H9 (cell line): ENCODE measurements at regions not wholly inside any gene's neighbourhood (a gene's known extent, or its start where the extent isn't known, plus 50 kb on each side); places are given as distances from the start of the nearest gene placed in this dataset.

Experiments used
- DNase-seq: peaks from one replicate; pipeline ENCODE4 v3.0.0-alpha.2; 2017
- H2AFZ ChIP-seq: one replicate; pipeline ENCODE4 v1.6.1; 2013; ENCODE audit warnings: mild to moderate bottlenecking, low read length, control low read depth, moderate library complexity
- H2AK5ac ChIP-seq: 2 replicates; pipeline ENCODE4 v1.6.1; 2013; ENCODE audit warnings: low read length, control low read depth, mixed read lengths; ENCODE audit not compliant: insufficient read length
- H2BK120ac ChIP-seq: one replicate; pipeline ENCODE4 v1.6.1; 2013; ENCODE audit warnings: low read depth, mild to moderate bottlenecking, low read length, control low read depth, inconsistent platforms; ENCODE audit not compliant: poor library complexity, severe bottlenecking
- H2BK12ac ChIP-seq: 2 replicates; pipeline ENCODE4 v1.6.1; 2013; ENCODE audit warnings: low read length, control low read depth, mixed read lengths, low read depth; ENCODE audit not compliant: insufficient read length
- H2BK15ac ChIP-seq: 2 replicates; pipeline ENCODE4 v1.6.1; 2013; ENCODE audit warnings: low read depth, low read length, control low read depth
- H2BK20ac ChIP-seq: one replicate; pipeline ENCODE4 v1.6.1; 2013; ENCODE audit warnings: low read depth, mild to moderate bottlenecking, low read length, control low read depth, inconsistent platforms; ENCODE audit not compliant: poor library complexity, severe bottlenecking
- H2BK5ac ChIP-seq: 2 replicates; pipeline ENCODE4 v1.6.1; 2013; ENCODE audit warnings: low read length, control low read depth, mixed read lengths; ENCODE audit not compliant: insufficient read length
- H3K14ac ChIP-seq: 2 replicates; pipeline ENCODE4 v1.6.1; 2013; ENCODE audit warnings: low read length, control low read depth; ENCODE audit not compliant: insufficient read depth
- H3K18ac ChIP-seq: 2 replicates; pipeline ENCODE4 v1.6.1; 2013; ENCODE audit warnings: low read depth, mild to moderate bottlenecking, mixed read lengths, low read length, control low read depth; ENCODE audit not compliant: insufficient read length
- H3K23ac ChIP-seq: 2 replicates; pipeline ENCODE4 v1.6.1; 2013; ENCODE audit warnings: low read length, control low read depth, mixed read lengths, low read depth; ENCODE audit not compliant: insufficient read length
- H3K23me2 ChIP-seq: 2 replicates; pipeline ENCODE4 v1.6.1; 2013; ENCODE audit warnings: low read depth, mild to moderate bottlenecking, mixed read lengths, low read length, control low read depth; ENCODE audit not compliant: insufficient read length, poor library complexity, severe bottlenecking
- H3K27ac ChIP-seq: 2 replicates; pipeline ENCODE4 v1.5.1; 2013; ENCODE audit warnings: low read length, control low read depth, mixed read lengths, low read depth; ENCODE audit not compliant: insufficient read length
- H3K27me3 ChIP-seq: 2 replicates; pipeline ENCODE4 v1.6.1; 2013; ENCODE audit warnings: low read length, control low read depth, inconsistent platforms; ENCODE audit not compliant: insufficient read depth
- H3K4ac ChIP-seq: 2 replicates; pipeline ENCODE4 v1.6.1; 2013; ENCODE audit warnings: low read depth, mild to moderate bottlenecking, control low read depth, inconsistent platforms, low read length, moderate library complexity
- H3K4me1 ChIP-seq: 2 replicates; pipeline ENCODE4 v1.6.1; 2013; ENCODE audit warnings: low read length, control low read depth, inconsistent platforms; ENCODE audit not compliant: insufficient read depth
- H3K4me2 ChIP-seq: 2 replicates; pipeline ENCODE4 v1.6.1; 2013; ENCODE audit warnings: low read length, control low read depth, mixed read lengths; ENCODE audit not compliant: insufficient read length, insufficient read depth
- H3K56ac ChIP-seq: 2 replicates; pipeline ENCODE4 v1.6.1; 2013; ENCODE audit warnings: low read depth, mild to moderate bottlenecking, mixed read lengths, low read length, control low read depth; ENCODE audit not compliant: insufficient read length
- H3K79me1 ChIP-seq: 2 replicates; pipeline ENCODE4 v1.6.1; 2013; ENCODE audit warnings: low read depth, mild to moderate bottlenecking, moderate library complexity, low read length, control low read depth, inconsistent platforms; ENCODE audit not compliant: insufficient read depth, poor library complexity, severe bottlenecking
- H3K79me2 ChIP-seq: 2 replicates; pipeline ENCODE4 v1.6.1; 2013; ENCODE audit warnings: low read length, control low read depth, inconsistent platforms; ENCODE audit not compliant: insufficient read depth
- H3K9ac ChIP-seq: 2 replicates; pipeline ENCODE4 v1.6.1; 2013; ENCODE audit warnings: low read length, control low read depth, mixed read lengths; ENCODE audit not compliant: insufficient read length; ENCODE audit errors: extremely low read depth
- H3K9me3 ChIP-seq: one replicate; pipeline ENCODE4 v1.6.1; 2013; ENCODE audit warnings: low read depth, low read length, inconsistent platforms; ENCODE audit not compliant: control insufficient read depth
- H3T11ph ChIP-seq: one replicate; pipeline ENCODE4 v1.6.1; 2013; ENCODE audit warnings: mild to moderate bottlenecking, low read length, control low read depth, inconsistent platforms
- H4K20me1 ChIP-seq: one replicate; pipeline ENCODE4 v1.6.1; 2013; ENCODE audit not compliant: control insufficient read depth, insufficient read length, insufficient read depth
- H4K5ac ChIP-seq: 2 replicates; pipeline ENCODE4 v1.6.1; 2013; ENCODE audit warnings: low read depth, mild to moderate bottlenecking, mixed read lengths, low read length, control low read depth; ENCODE audit not compliant: insufficient read length
- H4K8ac ChIP-seq: replicated peaks from 2 replicates; pipeline ENCODE4 v1.6.1; 2013; ENCODE audit warnings: low read length, control low read depth, mixed read lengths, low read depth; ENCODE audit not compliant: insufficient read length
- H4K91ac ChIP-seq: 2 replicates; pipeline ENCODE4 v1.6.1; 2013; ENCODE audit warnings: low read depth, mild to moderate bottlenecking, moderate library complexity, mixed read lengths, low read length, control low read depth; ENCODE audit not compliant: insufficient read length
- H3K27ac Mint-ChIP-seq, 3 experiments: 2 replicates in 2 of 3; 3 replicates in 1 of 3; pipeline ENCODE4 v1.8.0; 2020 to 2021; ENCODE audit warnings: mixed read lengths in 3 of 3, mild to moderate bottlenecking in 1 of 3, moderate library complexity in 1 of 3
- H3K27me3 Mint-ChIP-seq: 2 replicates; pipeline ENCODE4 v1.8.0; 2021; ENCODE audit warnings: low read depth, mild to moderate bottlenecking, moderate library complexity, mixed read lengths
- H3K36me3 Mint-ChIP-seq, 3 experiments: 2 replicates in 2 of 3; 3 replicates in 1 of 3; pipeline ENCODE4 v1.8.0; 2020 to 2021; ENCODE audit warnings: low read depth in 3 of 3, mixed read lengths in 3 of 3; ENCODE audit not compliant: insufficient read depth in 1 of 3
- H3K4me1 Mint-ChIP-seq, 2 experiments: 2 replicates each; pipeline ENCODE4 v1.8.0; 2020; ENCODE audit warnings: mixed read lengths in 2 of 2
- H3K4me3 Mint-ChIP-seq, 2 experiments: 2 replicates in 1 of 2; 3 replicates in 1 of 2; pipeline ENCODE4 v1.8.0; 2020 to 2021; ENCODE audit warnings: mild to moderate bottlenecking in 2 of 2, mixed read lengths in 2 of 2, moderate library complexity in 1 of 2
- H3K9me3 Mint-ChIP-seq, 2 experiments: 2 replicates in 1 of 2; 3 replicates in 1 of 2; pipeline ENCODE4 v1.8.0; 2020; ENCODE audit warnings: mild to moderate bottlenecking in 2 of 2, mixed read lengths in 2 of 2, moderate library complexity in 1 of 2
- CTCF ChIP-seq: fragments of 200-600 bp; sonication (generic); conservative IDR thresholded peaks from 3 replicates; pipeline ENCODE4 v1.8.0; 2021; ENCODE audit warnings: antibody characterized with exemption, mild to moderate bottlenecking
- WGBS: extraction: QIAGEN DNeasy Blood & Tissue Kit; methylation state at CpG from one replicate; pipeline ENCODE4 v1.1.7; 2013; ENCODE audit warnings: missing lambda C conversion rate, low lambda C conversion rate, mixed read lengths; ENCODE audit not compliant: insufficient read length; ENCODE audit errors: extremely low coverage; 5-methylcytosine and 5-hydroxymethylcytosine counted together

GRCh38 chr3:54071601-54072000, 50.8 kb upstream of the CACNA2D3 start:
- H3K9me3 ChIP-seq, result peaks cover 18% of the 10 kb centered on the region
- H3K18ac ChIP-seq, result no peak overlapping the region
- H3K9me3 Mint-ChIP-seq, result peaks cover 16 to 20% of the 10 kb centered on the region in 2 experiments
- H4K20me1 ChIP-seq, result no peaks in the 10 kb centered on the region
- no peaks in the 10 kb centered on the region for H3K79me2 ChIP-seq
- no peak overlapping the region for H4K8ac ChIP-seq
- no peak overlapping the region for H3K9ac ChIP-seq
- H3K4me1 Mint-ChIP-seq, result peaks cover 21 to 24% of the 10 kb centered on the region in 2 experiments
- no peak overlapping the region for H2BK12ac ChIP-seq
- H2BK5ac ChIP-seq, result no peak overlapping the region
- H3T11ph ChIP-seq, result no peak overlapping the region
- no peak overlapping the region for H3K56ac ChIP-seq
- H2BK15ac ChIP-seq, result no peak overlapping the region
- no peak overlapping the region for H2AK5ac ChIP-seq
- H2BK20ac ChIP-seq, result no peak overlapping the region
- no peak overlapping the region for H3K4ac ChIP-seq
- peaks cover 8 to 16% (median 12%) of the 10 kb centered on the region in 3 experiments for H3K36me3 Mint-ChIP-seq
- TF ChIP-seq CTCF, result no peak
- no peak overlapping the region for H3K14ac ChIP-seq
- no peak overlapping the region for H4K91ac ChIP-seq
- H3K27me3 ChIP-seq, result no peaks in the 10 kb centered on the region
- H3K23ac ChIP-seq, result no peak overlapping the region
- H3K27ac Mint-ChIP-seq, result no peak overlapping the region
- no peak overlapping the region for H3K4me3 Mint-ChIP-seq
- H2AFZ ChIP-seq, result no peak overlapping the region
- no peak for DNase-seq
- no peaks in the 10 kb centered on the region; the same call in 1 of the 2 replicates for H3K27me3 Mint-ChIP-seq
- no peak overlapping the region for H4K5ac ChIP-seq
- no peak overlapping the region for H3K27ac ChIP-seq
- H3K4me2 ChIP-seq, result no peak overlapping the region
- no peak overlapping the region for H2BK120ac ChIP-seq
- H3K79me1 ChIP-seq, result no peaks in the 10 kb centered on the region
- H3K4me1 ChIP-seq, result no peaks in the 10 kb centered on the region
- H3K23me2 ChIP-seq, result no peaks in the 10 kb centered on the region
- no CpG with 5 or more reads among the region's 6 CpGs for WGBS
